ENCODE measurements at regions not wholly inside any gene's neighbourhood (a gene's known extent, or its start where the extent isn't known, plus 50 kb on each side); places are given as distances from the start of the nearest gene placed in this dataset.

- no peaks in the 10 kb centered on the region for H3K79me1 ChIP-seq (ENCODE audit: insufficient read depth, low read depth, low read length, poor library complexity, severe bottlenecking)
- Mint-ChIP-seq H3K9me3 (peaks cover 9% of the 10 kb centered on the region in 2 experiments), H3K36me3 (ENCODE audit: insufficient read depth in 1 of 3, low read depth in 3 of 3) (peaks cover 0 to 9% (median 4%) of the 10 kb centered on the region in 3 experiments; a peak in 4 of 7 replicates), H3K27me3 (ENCODE audit: low read depth) (peaks cover 75% of the 10 kb centered on the region), H3K27ac (no peak overlapping the region), H3K4me1 (peaks cover 43 to 48% of the 10 kb centered on the region in 2 experiments), H3K4me3 (peak overlapping the region in 1 of 2 experiments; percentile 15; a peak in 1 of 5 replicates)
- no peak overlapping the region for H4K91ac ChIP-seq (ENCODE audit: insufficient read length, low read depth, low read length)
- H3K27me3 ChIP-seq (ENCODE audit: insufficient read depth, low read length): 0 out of 2 replicates have a peak, but pooled peaks cover 2% of the 10 kb centered on the region
- H3K14ac ChIP-seq (ENCODE audit: insufficient read depth, low read length): no peak overlapping the region; the same call in 1 of the 2 replicates
- H3K23me2 ChIP-seq (ENCODE audit: insufficient read length, low read depth, low read length, poor library complexity, severe bottlenecking): no peaks in the 10 kb centered on the region
- no CpG with 5 or more reads among the region's 4 CpGs for WGBS (ENCODE audit: extremely low coverage, insufficient read length, low lambda C conversion rate)
- H3K4ac ChIP-seq (ENCODE audit: low read depth, low read length): no peak overlapping the region
- H3K4me2 ChIP-seq (ENCODE audit: insufficient read depth, insufficient read length, low read length): no peak overlapping the region
- TF ChIP-seq CTCF (conservative IDR thresholded peaks at IDR 0.05): no peak
- H3K18ac ChIP-seq (ENCODE audit: insufficient read length, low read depth, low read length): no peak overlapping the region
- H3T11ph ChIP-seq (ENCODE audit: low read length): no peak overlapping the region
- no peak overlapping the region for H3K27ac ChIP-seq (ENCODE audit: insufficient read length, low read depth, low read length)
- no peak overlapping the region for H2BK12ac ChIP-seq (ENCODE audit: insufficient read length, low read depth, low read length)
- no peaks in the 10 kb centered on the region for H4K20me1 ChIP-seq (ENCODE audit: control insufficient read depth, insufficient read depth, insufficient read length)
- no peaks in the 10 kb centered on the region for H3K79me2 ChIP-seq (ENCODE audit: insufficient read depth, low read length)
- H3K56ac ChIP-seq (ENCODE audit: insufficient read length, low read depth, low read length): no peak overlapping the region
- no peak overlapping the region for H4K8ac ChIP-seq (replicated peaks; ENCODE audit: insufficient read length, low read depth, low read length)
- no peak overlapping the region for H2BK120ac ChIP-seq (ENCODE audit: low read depth, low read length, poor library complexity, severe bottlenecking)
- no peak overlapping the region for H3K23ac ChIP-seq (ENCODE audit: insufficient read length, low read depth, low read length)
- no peak overlapping the region for H3K9ac ChIP-seq (ENCODE audit: extremely low read depth, insufficient read length, low read length)
- H3K9me3 ChIP-seq (ENCODE audit: control insufficient read depth, low read depth, low read length): peaks cover 8% of the 10 kb centered on the region
- H2BK20ac ChIP-seq (ENCODE audit: low read depth, low read length, poor library complexity, severe bottlenecking): no peak overlapping the region
- H2BK5ac ChIP-seq (ENCODE audit: insufficient read length, low read length): no peak overlapping the region
- no peak overlapping the region for H2AK5ac ChIP-seq (ENCODE audit: insufficient read length, low read length)
- peaks cover 8% of the 10 kb centered on the region; the same call in 1 of the 2 replicates for H3K4me1 ChIP-seq (ENCODE audit: insufficient read depth, low read length)
- H4K5ac ChIP-seq (ENCODE audit: insufficient read length, low read depth, low read length): no peak overlapping the region
- no peak overlapping the region for H2BK15ac ChIP-seq (ENCODE audit: low read depth, low read length)
- H2AFZ ChIP-seq (ENCODE audit: low read length): no peak overlapping the region
- DNase-seq: no peak
Measured at GRCh38 chr2:105959357-105959756, 214.6 kb downstream of the NCK2 start.
